Esophagus muscularis mucosa (tissue), 4 donors: ENCODE measurements at regions not wholly inside any gene's neighbourhood (a gene's known extent, or its start where the extent isn't known, plus 50 kb on each side); places are given as distances from the start of the nearest gene placed in this dataset.

Experiments used
- DNase-seq: peaks from one replicate; pipeline ENCODE4 v3.0.0-alpha.2; 2017; ENCODE audit errors: extremely low spot score
- H3K27ac ChIP-seq, 4 donors: fragments of 200-600 bp; sonication (generic); replicated peaks in 1 of 4; 1 replicate in 3 of 4; 2 replicates in 1 of 4; pipeline ENCODE4 v1.5.1; 2016 to 2019; ENCODE audit warnings: mild to moderate bottlenecking in 1 of 4
- H3K27me3 ChIP-seq, 4 donors: fragments of 200-600 bp; sonication (generic); one replicate each; pipeline versions ENCODE4 v1.5.1 to v1.6.0; 2016 to 2019
- H3K36me3 ChIP-seq, 4 donors: fragments of 200-600 bp; sonication (generic); one replicate each; pipeline ENCODE4 v1.5.1; 2016 to 2019
- H3K4me1 ChIP-seq, 4 donors: fragments of 200-600 bp; sonication (generic); one replicate each; pipeline ENCODE4 v1.5.1; 2016 to 2019
- H3K4me3 ChIP-seq, 4 donors: fragments of 200-600 bp; sonication (generic); 1 replicate in 2 of 4; 2 replicates in 2 of 4; pipeline ENCODE4 v1.5.1; 2016 to 2019; ENCODE audit warnings: mild to moderate bottlenecking in 4 of 4, moderate library complexity in 1 of 4
- H3K9me3 ChIP-seq, 4 donors: fragments of 200-600 bp; sonication (generic); 1 replicate in 3 of 4; 2 replicates in 1 of 4; pipeline ENCODE4 v1.5.1; 2016 to 2019
- CTCF ChIP-seq, 3 experiments: fragments of 200-600 bp in 2 of 3; fragments of 450-650 bp in 1 of 3; sonication (generic) in 2 of 3; IDR thresholded peaks; one replicate each; pipeline ENCODE4 v1.5.1; 2017 to 2019; ENCODE audit warnings: antibody characterized with exemption in 3 of 3, mild to moderate bottlenecking in 2 of 3, moderate library complexity in 1 of 3
- EP300 ChIP-seq: sonication (generic); formaldehyde crosslinking; IDR thresholded peaks from one replicate; pipeline ENCODE4 v1.6.1; 2017; ENCODE audit warnings: antibody characterized with exemption
- POLR2A ChIP-seq: fragments of 450-650 bp; IDR thresholded peaks from one replicate; pipeline ENCODE4 v1.6.1; 2017; ENCODE audit warnings: antibody characterized with exemption, moderate library complexity, mild to moderate bottlenecking, low read depth
- POLR2AphosphoS5 ChIP-seq, 2 donors: sonication (generic); formaldehyde crosslinking; IDR thresholded peaks; one replicate each; pipeline ENCODE4 v1.6.1; 2017; ENCODE audit warnings: antibody characterized with exemption in 2 of 2
- WGBS: methylation state at CpG from one replicate; pipeline ENCODE4 v1.1.5; 2018; 5-methylcytosine and 5-hydroxymethylcytosine counted together
- intact Hi-C: fragments of 100-400 bp; cut with DNase I; formaldehyde crosslinking; loops from one replicate; pipeline ENCODE4 v1.15.1; 2023

GRCh38 chr5:118555727-118556126 lies 432.6 kb downstream of the DTWD2 start:
- no peak for TF ChIP-seq EP300
- no peak for TF ChIP-seq POLR2AphosphoS5 (IDR thresholded peaks at IDR 0.05)
- no peak for TF ChIP-seq POLR2A
- no peak for TF ChIP-seq CTCF (IDR thresholded peaks at IDR 0.05)
- peaks cover 0 to 7% (median 0%) of the 10 kb centered on the region in 4 donors for H3K4me1 ChIP-seq
- intact Hi-C loops = no loop called here
- no peaks in the 10 kb centered on the region for H3K27me3 ChIP-seq
- no peak for DNase-seq
- no peak overlapping the region for H3K4me3 ChIP-seq
- H3K27ac ChIP-seq = no peak overlapping the region
- no peaks in the 10 kb centered on the region for H3K36me3 ChIP-seq
- 85% methylated on average over 2 of the region's 2 CpGs for WGBS
- H3K9me3 ChIP-seq = no peaks in the 10 kb centered on the region

GRCh38 chr5:118554981-118555380 lies 433.4 kb downstream of the DTWD2 start:
- WGBS = 77% methylated on average over 4 of the region's 4 CpGs
- H3K27me3 ChIP-seq = no peaks in the 10 kb centered on the region

GRCh38 chr5:118554241-118554640 lies 434.1 kb downstream of the DTWD2 start:
- no peaks in the 10 kb centered on the region for H3K36me3 ChIP-seq
- H3K9me3 ChIP-seq = no peaks in the 10 kb centered on the region
- peaks cover 0 to 7% (median 0%) of the 10 kb centered on the region in 4 donors for H3K4me1 ChIP-seq
- TF ChIP-seq POLR2AphosphoS5 (IDR thresholded peaks at IDR 0.05) (no peak), POLR2A (no peak), CTCF (IDR thresholded peaks at IDR 0.05) (no peak), EP300 (no peak)
- H3K27me3 ChIP-seq = no peaks in the 10 kb centered on the region
- H3K4me3 ChIP-seq = no peak overlapping the region
- intact Hi-C loops = no loop called here
- no peak for DNase-seq
- 96% methylated on average over 2 of the region's 2 CpGs for WGBS
- H3K27ac ChIP-seq = no peak overlapping the region

More at GRCh38 chr5:118554981-118555380, 433.4 kb downstream of the DTWD2 start:
- Histone ChIP-seq H3K27ac (no peak overlapping the region), H3K4me3 (no peak overlapping the region), H3K9me3 (no peaks in the 10 kb centered on the region), H3K36me3 (no peaks in the 10 kb centered on the region), H3K4me1 (peaks cover 0 to 7% (median 0%) of the 10 kb centered on the region in 4 donors)
- intact Hi-C loops = no loop called here
- peak; percentile 45 for DNase-seq
- TF ChIP-seq EP300 (no peak), POLR2AphosphoS5 (IDR thresholded peaks at IDR 0.05) (no peak), CTCF (IDR thresholded peaks at IDR 0.05) (no peak), POLR2A (no peak)

DNA sequence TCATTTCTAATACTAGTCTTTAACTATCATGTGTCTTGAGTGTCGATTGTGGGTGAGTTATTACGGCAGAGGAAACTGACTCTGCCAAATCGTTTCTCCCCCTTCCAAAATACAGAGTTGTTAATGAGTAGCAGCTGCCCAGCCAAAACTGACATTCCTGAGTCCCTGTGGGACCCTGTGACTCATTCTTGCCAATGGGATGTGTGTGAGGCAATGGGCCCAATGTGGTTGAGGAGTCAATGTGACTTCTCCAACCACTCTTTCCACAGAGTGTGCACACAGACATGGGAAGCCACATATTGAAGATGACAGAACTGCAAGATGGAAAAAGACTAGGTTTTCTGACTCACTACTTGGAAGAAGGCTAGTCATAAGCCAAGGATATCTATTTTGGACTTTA lies 434.7 kb downstream of the DTWD2 start:
- intact Hi-C loops = no loop called here
- Histone ChIP-seq H3K27me3 (no peaks in the 10 kb centered on the region), H3K27ac (no peak overlapping the region), H3K4me3 (no peak overlapping the region), H3K4me1 (peaks cover 0 to 2% (median 0%) of the 10 kb centered on the region in 4 donors), H3K36me3 (no peaks in the 10 kb centered on the region), H3K9me3 (no peaks in the 10 kb centered on the region)
- 60% methylated on average over 3 of the region's 3 CpGs for WGBS
- DNase-seq = no peak
- TF ChIP-seq POLR2AphosphoS5 (IDR thresholded peaks at IDR 0.05) (peak; percentile 41 to 50), EP300 (no peak)

GRCh38 chr5:118552731-118553360 lies 435.5 kb downstream of the DTWD2 start:
- H3K4me1 ChIP-seq = no peaks in the 10 kb centered on the region
- no peaks in the 10 kb centered on the region for H3K36me3 ChIP-seq
- intact Hi-C loops = no loop called here
- no peak overlapping the region for H3K27ac ChIP-seq
- 86% methylated on average over 2 of the region's 2 CpGs for WGBS
- H3K4me3 ChIP-seq = no peak overlapping the region
- TF ChIP-seq CTCF (IDR thresholded peaks at IDR 0.05) (no peak), POLR2AphosphoS5 (IDR thresholded peaks at IDR 0.05) (no peak), POLR2A (no peak), EP300 (no peak)
- H3K27me3 ChIP-seq = no peaks in the 10 kb centered on the region
- DNase-seq = no peak
- H3K9me3 ChIP-seq = no peaks in the 10 kb centered on the region
